GM12878 (cell line): ENCODE measurements at regions not wholly inside any gene's neighbourhood (a gene's known extent, or its start where the extent isn't known, plus 50 kb on each side); places are given as distances from the start of the nearest gene placed in this dataset.

Experiments used
- CEBPB ChIP-seq, 2 experiments: fragments of 150-350 bp in 1 of 2; IDR thresholded peaks; 2 replicates each; pipeline ENCODE4 v1.6.1; 2012 to 2014; ENCODE audit warnings: low read depth in 2 of 2, low read length in 2 of 2, borderline replicate concordance in 1 of 2, inconsistent platforms in 1 of 2
- GATAD2B ChIP-seq: fragments of 450-650 bp; conservative IDR thresholded peaks from 2 replicates; pipeline ENCODE4 v1.6.1; 2017; ENCODE audit warnings: low read depth, mild to moderate bottlenecking, moderate library complexity
- MTA2 ChIP-seq: fragments of 450-650 bp; IDR thresholded peaks from 2 replicates; pipeline ENCODE4 v1.6.1; 2016; ENCODE audit warnings: low read depth, mild to moderate bottlenecking, moderate library complexity
- SMAD1 ChIP-seq: fragments of 450-650 bp; IDR thresholded peaks from 2 replicates; pipeline ENCODE4 v1.6.1; 2018; ENCODE audit warnings: mild to moderate bottlenecking, low read depth; ENCODE audit not compliant: partially characterized antibody
- SPI1 ChIP-seq: IDR thresholded peaks from 2 replicates; pipeline ENCODE4 v1.6.1; 2011; ENCODE audit warnings: low read depth, mild to moderate bottlenecking, low read length, moderate library complexity, borderline replicate concordance; ENCODE audit not compliant: insufficient read depth
- TBL1XR1 ChIP-seq: IDR thresholded peaks from 2 replicates; pipeline ENCODE4 v1.6.1; 2012; ENCODE audit warnings: low read depth, low read length, improper control_type of control experiment
- ZNF687 ChIP-seq: fragments of 450-650 bp; IDR thresholded peaks from 2 replicates; pipeline ENCODE4 v1.6.1; 2017; ENCODE audit warnings: mild to moderate bottlenecking, moderate library complexity
- TF ChIP-seq, protein P1 (sequence below): IDR thresholded peaks from 2 replicates; pipeline ENCODE4 v1.6.1; 2011; ENCODE audit warnings: mild to moderate bottlenecking, low read depth, low read length, moderate library complexity; ENCODE audit not compliant: insufficient replicate concordance

DNA sequence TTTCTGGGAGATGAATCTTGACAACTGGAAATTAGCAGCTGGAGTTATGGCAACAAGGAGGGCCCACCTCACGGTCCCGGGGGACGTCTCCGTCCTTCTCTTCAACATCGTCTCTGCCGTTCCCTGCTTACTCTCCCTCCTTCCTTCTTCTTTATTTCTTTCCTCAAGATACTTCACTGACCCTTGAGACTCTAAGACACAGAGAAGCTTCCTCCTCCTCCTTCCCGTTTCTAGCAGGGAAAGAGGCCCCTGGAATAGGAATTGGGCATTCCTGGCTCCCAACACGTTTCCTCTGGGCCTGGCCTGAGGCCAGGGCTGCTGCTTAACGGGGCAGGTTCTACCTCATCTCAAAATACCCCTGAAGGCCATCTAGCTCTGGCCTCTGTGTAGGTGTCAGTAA is 189.9 kb upstream of the GMDS start (continued):
- no peak for TF ChIP-seq TBL1XR1
- TF ChIP-seq, protein P1, sequence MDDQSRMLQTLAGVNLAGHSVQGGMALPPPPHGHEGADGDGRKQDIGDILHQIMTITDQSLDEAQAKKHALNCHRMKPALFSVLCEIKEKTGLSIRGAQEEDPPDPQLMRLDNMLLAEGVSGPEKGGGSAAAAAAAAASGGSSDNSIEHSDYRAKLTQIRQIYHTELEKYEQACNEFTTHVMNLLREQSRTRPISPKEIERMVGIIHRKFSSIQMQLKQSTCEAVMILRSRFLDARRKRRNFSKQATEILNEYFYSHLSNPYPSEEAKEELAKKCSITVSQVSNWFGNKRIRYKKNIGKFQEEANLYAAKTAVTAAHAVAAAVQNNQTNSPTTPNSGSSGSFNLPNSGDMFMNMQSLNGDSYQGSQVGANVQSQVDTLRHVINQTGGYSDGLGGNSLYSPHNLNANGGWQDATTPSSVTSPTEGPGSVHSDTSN = no peak
- TF ChIP-seq SMAD1 = no peak
- no peak for TF ChIP-seq GATAD2B
- TF ChIP-seq SPI1 = no peak
- TF ChIP-seq CEBPB (IDR thresholded peaks at IDR 0.05; ENCODE audit: borderline replicate concordance in 1 of 2, low read depth in 2 of 2, low read length in 2 of 2) = no peak
- TF ChIP-seq MTA2 = no peak
- TF ChIP-seq ZNF687 = no peak
- TF ChIP-seq, all 136 proteins: peak for 0
